PFSK-1 (cell line): ENCODE measurements at regions not wholly inside any gene's neighbourhood (a gene's known extent, or its start where the extent isn't known, plus 50 kb on each side); places are given as distances from the start of the nearest gene placed in this dataset.

Source experiments
- FOXP2 ChIP-seq: optimal IDR thresholded peaks from 2 replicates; pipeline ENCODE3; 2011; ENCODE audit warnings: borderline replicate concordance, control low read depth, inconsistent platforms; ENCODE audit not compliant: insufficient read depth; ENCODE audit errors: extremely low read length, extremely low read depth
- POLR2AphosphoS5 ChIP-seq: IDR thresholded peaks from 2 replicates; pipeline ENCODE4 v1.6.1; 2012; ENCODE audit warnings: low read depth, mild to moderate bottlenecking, control low read depth, low read length, moderate library complexity
- REST ChIP-seq, 2 experiments: IDR thresholded peaks; 2 replicates each; pipeline versions ENCODE4 v1.6.1 to v1.8.0; 2011 to 2012; ENCODE audit warnings: low read depth in 2 of 2, low read length in 2 of 2, control low read depth in 1 of 2, inconsistent platforms in 1 of 2, mild to moderate bottlenecking in 1 of 2, moderate library complexity in 1 of 2; ENCODE audit not compliant: insufficient read depth in 1 of 2
- SIN3A ChIP-seq: IDR thresholded peaks from 2 replicates; pipeline ENCODE4 v1.6.1; 2012; ENCODE audit warnings: mild to moderate bottlenecking, low read length, moderate library complexity, borderline replicate concordance; ENCODE audit not compliant: insufficient read depth
- TAF1 ChIP-seq: IDR thresholded peaks from 2 replicates; pipeline ENCODE4 v1.6.1; 2012; ENCODE audit warnings: low read length, control low read depth, borderline replicate concordance; ENCODE audit not compliant: insufficient read depth

DNA sequence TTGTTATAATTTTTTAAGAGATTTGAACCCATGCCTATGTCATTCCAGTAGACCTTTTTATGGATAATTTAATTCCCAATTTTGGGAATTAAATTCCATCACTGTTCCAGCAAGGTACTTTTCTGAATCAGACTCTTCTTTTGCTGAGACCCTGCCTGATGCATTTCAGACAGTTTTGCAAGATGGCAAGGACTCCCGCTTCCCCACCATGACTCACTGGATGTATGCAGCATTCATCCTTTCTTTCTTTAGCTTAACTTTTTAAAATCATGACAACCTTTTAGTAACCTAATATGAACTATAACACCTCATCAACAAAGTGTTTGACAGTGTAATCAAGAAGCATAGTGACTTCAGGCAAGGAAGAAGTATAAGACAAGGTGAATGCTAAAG lies 178.1 kb upstream of the LEF1 start:
- TF ChIP-seq FOXP2 (no peak), POLR2AphosphoS5 (no peak), SIN3A (no peak), REST (IDR thresholded peaks at IDR 0.05; ENCODE audit: insufficient read depth in 1 of 2, low read depth in 2 of 2, low read length in 2 of 2) (no peak), TAF1 (no peak)

DNA sequence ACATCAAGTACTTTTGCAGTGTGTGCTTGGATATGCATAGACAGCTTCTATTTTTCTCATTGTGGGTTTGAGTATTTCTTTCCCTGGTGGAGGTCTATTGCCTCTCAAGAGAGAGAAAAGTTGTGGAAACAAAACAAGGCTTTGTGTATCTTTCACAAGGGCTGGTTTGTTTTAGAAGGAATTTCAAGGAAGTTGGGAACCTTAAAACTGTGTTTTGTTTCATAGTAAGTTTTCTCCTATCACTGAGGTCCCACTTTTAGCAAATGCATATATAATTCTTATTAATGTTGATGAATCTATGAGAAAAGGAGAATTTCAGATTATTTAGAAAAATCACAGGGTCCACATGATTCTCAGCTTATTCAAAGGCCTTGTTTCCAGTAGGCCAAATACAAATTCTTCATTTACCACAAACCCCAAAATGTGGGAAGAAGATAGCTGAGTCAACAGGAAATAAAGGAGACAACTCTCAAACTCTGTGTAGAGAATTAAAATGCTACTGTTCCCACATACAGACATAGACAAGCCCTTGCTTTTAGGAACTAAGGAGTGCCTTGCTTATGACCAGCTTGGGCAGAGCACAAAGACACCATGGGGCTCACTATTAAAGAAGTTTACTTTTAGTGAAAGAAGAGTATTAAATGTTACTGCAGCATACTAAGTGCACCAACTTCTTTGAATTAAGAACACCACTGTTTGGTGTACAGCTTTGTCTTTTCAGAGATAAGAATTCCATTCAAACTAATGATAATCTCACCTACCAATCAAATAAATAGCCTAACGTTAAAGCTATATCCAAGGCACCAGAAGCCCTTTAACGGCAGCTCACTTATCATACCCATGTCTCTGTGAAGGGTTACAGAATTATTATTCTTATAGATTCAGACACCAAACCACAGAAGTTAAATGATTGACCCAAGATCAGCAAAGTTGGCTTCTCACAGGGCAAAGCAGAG lies 177.4 kb upstream of the LEF1 start:
- TF ChIP-seq TAF1 = no peak
- no peak for TF ChIP-seq SIN3A
- TF ChIP-seq FOXP2 = no peak

- TF ChIP-seq FOXP2 (no peak), SIN3A (no peak), POLR2AphosphoS5 (no peak), TAF1 (no peak)
Observed at GRCh38 chr4:108342325-108342970, 173.7 kb upstream of the LEF1 start.

DNA sequence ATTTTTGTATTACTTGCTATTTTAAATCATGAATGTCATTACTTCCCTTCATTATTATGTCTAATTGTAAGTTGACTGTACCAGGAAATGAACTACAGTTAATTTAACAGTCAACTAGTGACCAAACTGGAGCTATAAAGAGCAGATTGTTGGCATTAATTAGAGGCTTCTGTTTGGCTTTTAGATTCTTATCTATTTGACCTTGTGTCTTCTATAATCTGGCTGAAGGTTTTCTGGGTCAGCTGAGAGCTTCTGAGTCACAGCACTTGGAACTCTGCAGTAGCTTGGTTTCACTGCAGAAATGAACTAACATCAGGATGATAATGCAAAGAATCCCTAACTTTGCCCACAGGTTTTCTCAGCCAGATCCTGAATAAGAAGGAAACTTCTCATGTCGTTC lies 169.2 kb upstream of the LEF1 start:
- TF ChIP-seq FOXP2 (no peak), TAF1 (no peak), REST (IDR thresholded peaks at IDR 0.05; ENCODE audit: insufficient read depth in 1 of 2, low read depth in 2 of 2, low read length in 2 of 2) (no peak), SIN3A (no peak), POLR2AphosphoS5 (no peak)

DNA sequence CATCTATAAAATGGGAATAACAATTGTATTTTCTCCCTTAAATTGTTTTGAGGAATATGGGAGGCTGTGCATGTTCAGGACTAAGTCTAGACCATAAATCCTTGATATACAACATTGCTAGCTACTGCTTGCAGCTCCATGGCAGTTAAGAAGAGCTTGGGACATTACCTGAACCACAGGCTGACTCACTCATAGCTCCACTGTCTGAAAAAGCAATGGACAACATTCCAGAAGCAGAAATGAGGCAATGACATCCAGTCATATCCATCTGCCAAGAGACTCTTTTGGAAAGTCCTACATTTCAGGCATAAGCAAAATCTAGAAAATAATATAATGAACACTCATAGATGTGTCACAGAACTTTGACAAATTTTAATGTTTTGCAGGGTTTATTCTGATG lies 167.3 kb upstream of the LEF1 start:
- TF ChIP-seq POLR2AphosphoS5 (no peak), TAF1 (no peak), FOXP2 (no peak), REST (IDR thresholded peaks at IDR 0.05; ENCODE audit: insufficient read depth in 1 of 2, low read depth in 2 of 2, low read length in 2 of 2) (no peak), SIN3A (no peak)
